ENCODE measurements at regions not wholly inside any gene's neighbourhood (a gene's known extent, or its start where the extent isn't known, plus 50 kb on each side); places are given as distances from the start of the nearest gene placed in this dataset.
"Not testable (repeated sequence)": the region's sequence is repeated elsewhere in the genome, so short reads cannot be mapped to it uniquely, and the experiment has no call there.

DNA sequence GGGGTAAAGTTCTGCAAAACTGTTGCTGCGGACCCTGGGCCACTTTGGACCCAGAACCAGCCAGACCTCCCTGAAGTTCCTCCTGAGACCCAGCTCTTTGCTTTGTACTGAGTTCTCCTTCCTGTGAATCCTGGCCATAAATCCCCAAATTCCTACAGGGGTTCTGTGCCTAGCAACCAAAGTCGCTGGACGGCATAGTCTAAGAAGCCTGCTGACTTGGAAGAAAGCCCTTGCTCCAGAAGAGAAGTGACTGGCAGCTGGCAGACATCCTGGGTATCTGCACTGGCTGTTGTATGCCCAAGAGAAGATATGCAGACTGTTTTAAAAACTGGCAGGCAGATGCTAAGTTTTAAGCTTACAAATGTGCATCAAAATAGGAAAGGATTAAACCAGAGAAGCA, 99.9 kb upstream of the SLC24A4 start:
- H3K27ac Mint-ChIP-seq (ENCODE audit: unreplicated experiment) = no peak overlapping the region
- no peak for DNase-seq
- H3K4me3 Mint-ChIP-seq (ENCODE audit: unreplicated experiment) = no peak overlapping the region
- no peaks in the 10 kb centered on the region for H3K36me3 Mint-ChIP-seq (ENCODE audit: unreplicated experiment)
- TF ChIP-seq, protein P1, sequence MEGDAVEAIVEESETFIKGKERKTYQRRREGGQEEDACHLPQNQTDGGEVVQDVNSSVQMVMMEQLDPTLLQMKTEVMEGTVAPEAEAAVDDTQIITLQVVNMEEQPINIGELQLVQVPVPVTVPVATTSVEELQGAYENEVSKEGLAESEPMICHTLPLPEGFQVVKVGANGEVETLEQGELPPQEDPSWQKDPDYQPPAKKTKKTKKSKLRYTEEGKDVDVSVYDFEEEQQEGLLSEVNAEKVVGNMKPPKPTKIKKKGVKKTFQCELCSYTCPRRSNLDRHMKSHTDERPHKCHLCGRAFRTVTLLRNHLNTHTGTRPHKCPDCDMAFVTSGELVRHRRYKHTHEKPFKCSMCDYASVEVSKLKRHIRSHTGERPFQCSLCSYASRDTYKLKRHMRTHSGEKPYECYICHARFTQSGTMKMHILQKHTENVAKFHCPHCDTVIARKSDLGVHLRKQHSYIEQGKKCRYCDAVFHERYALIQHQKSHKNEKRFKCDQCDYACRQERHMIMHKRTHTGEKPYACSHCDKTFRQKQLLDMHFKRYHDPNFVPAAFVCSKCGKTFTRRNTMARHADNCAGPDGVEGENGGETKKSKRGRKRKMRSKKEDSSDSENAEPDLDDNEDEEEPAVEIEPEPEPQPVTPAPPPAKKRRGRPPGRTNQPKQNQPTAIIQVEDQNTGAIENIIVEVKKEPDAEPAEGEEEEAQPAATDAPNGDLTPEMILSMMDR (IDR thresholded peaks at IDR 0.05; ENCODE audit: partially characterized antibody, unreplicated experiment) = no peak
- H3K9me3 Mint-ChIP-seq (ENCODE audit: unreplicated experiment) = no peaks in the 10 kb centered on the region
- H3K4me1 Mint-ChIP-seq (ENCODE audit: low read depth, unreplicated experiment) = no peaks in the 10 kb centered on the region
- H3K27me3 Mint-ChIP-seq (ENCODE audit: unreplicated experiment) = no peaks in the 10 kb centered on the region

DNA sequence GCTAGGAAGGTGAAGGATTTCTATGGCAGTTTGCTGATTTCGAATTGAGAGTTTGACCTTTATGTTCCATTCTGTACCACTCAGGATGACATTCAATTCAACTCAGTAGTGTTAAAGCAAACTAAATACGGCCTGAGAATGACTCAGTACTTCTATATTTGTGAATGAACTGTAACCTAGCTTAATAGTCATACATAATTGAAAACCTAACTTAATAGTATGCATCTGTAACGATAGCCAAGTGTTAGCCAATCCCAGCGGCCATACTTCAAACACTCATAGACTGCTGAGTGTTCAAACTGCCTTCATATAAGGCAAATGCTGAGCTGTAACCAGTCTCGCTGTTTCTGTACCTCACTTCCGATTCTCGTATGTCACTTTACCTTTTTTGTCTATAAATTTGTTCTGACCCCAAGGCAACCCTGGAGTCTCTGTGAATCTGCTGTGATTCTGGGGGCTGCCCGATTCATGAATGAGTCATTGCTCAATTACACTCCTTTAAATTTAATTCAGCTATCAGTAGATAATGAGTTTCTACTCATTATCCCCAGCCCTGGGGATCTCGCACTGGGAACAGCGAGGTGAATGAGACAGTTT, 98.5 kb upstream of the SLC24A4 start:
- no peaks in the 10 kb centered on the region for H3K27me3 Mint-ChIP-seq (ENCODE audit: unreplicated experiment)
- no peak for DNase-seq
- no peaks in the 10 kb centered on the region for H3K36me3 Mint-ChIP-seq (ENCODE audit: unreplicated experiment)
- H3K27ac Mint-ChIP-seq (ENCODE audit: unreplicated experiment) = no peak overlapping the region
- no peaks in the 10 kb centered on the region for H3K4me1 Mint-ChIP-seq (ENCODE audit: low read depth, unreplicated experiment)
- H3K4me3 Mint-ChIP-seq (ENCODE audit: unreplicated experiment) = no peak overlapping the region
- TF ChIP-seq, protein P1 (IDR thresholded peaks at IDR 0.05; ENCODE audit: partially characterized antibody, unreplicated experiment) = no peak
- no peaks in the 10 kb centered on the region for H3K9me3 Mint-ChIP-seq (ENCODE audit: unreplicated experiment)

DNA sequence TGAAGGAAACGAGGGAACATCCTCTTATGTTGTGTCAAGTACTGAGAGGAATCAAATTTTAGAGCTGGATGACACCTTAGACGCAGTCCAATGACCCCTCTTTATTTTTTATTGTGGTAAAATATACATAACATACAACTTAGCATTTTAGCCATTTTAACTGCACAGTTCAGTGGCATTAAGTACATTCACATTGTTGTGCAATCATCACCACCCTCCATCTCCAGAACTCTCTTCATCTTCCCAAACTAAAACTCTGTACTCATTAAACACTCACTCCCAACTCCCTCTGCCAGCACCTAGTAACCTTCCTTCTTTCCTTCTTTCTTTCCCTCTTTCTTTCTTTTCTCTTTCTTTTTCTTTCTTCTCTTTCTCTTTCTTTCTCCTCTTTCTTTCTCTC, 97.2 kb upstream of the SLC24A4 start:
- H3K36me3 Mint-ChIP-seq (ENCODE audit: unreplicated experiment) = no peaks in the 10 kb centered on the region
- H3K4me1 Mint-ChIP-seq (ENCODE audit: low read depth, unreplicated experiment) = no peaks in the 10 kb centered on the region
- DNase-seq = no peak
- H3K4me3 Mint-ChIP-seq (ENCODE audit: unreplicated experiment) = no peak overlapping the region
- H3K27me3 Mint-ChIP-seq (ENCODE audit: unreplicated experiment) = no peaks in the 10 kb centered on the region
- no peak overlapping the region for H3K27ac Mint-ChIP-seq (ENCODE audit: unreplicated experiment)
- no peaks in the 10 kb centered on the region for H3K9me3 Mint-ChIP-seq (ENCODE audit: unreplicated experiment)
- TF ChIP-seq, protein P1 (IDR thresholded peaks at IDR 0.05; ENCODE audit: partially characterized antibody, unreplicated experiment) = no peak

DNA sequence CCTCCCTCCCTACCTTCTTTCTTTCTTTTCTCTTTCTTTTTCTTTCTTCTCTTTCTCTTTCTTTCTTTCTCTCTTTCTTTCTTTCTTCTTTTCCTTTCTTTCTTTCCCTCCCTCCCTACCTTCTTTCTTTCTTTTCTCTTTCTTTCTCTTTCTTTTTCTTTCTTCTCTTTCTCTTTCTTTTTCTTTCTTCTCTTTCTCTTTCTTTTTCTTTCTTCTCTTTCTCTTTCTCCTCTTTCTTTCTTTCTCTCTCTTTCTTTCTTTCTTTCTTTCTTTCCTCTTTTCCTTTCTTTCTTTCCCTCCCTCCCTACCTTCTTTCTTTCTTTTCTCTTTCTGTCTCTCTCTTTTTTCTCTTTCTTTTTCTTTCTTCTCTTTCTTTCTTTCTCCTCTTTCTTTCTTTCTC, 96.8 kb upstream of the SLC24A4 start:
- not testable (repeated sequence) for H3K27me3 Mint-ChIP-seq (ENCODE audit: unreplicated experiment); H3K27ac Mint-ChIP-seq (ENCODE audit: unreplicated experiment); H3K4me1 Mint-ChIP-seq (ENCODE audit: low read depth, unreplicated experiment); H3K36me3 Mint-ChIP-seq (ENCODE audit: unreplicated experiment); H3K9me3 Mint-ChIP-seq (ENCODE audit: unreplicated experiment); DNase-seq; H3K4me3 Mint-ChIP-seq (ENCODE audit: unreplicated experiment)

GRCh38 chr14:92236243-92236900, 86.6 kb upstream of the SLC24A4 start:
- H3K4me3 Mint-ChIP-seq (ENCODE audit: unreplicated experiment) = no peak overlapping the region
- no peaks in the 10 kb centered on the region for H3K9me3 Mint-ChIP-seq (ENCODE audit: unreplicated experiment)
- H3K4me1 Mint-ChIP-seq (ENCODE audit: low read depth, unreplicated experiment) = no peaks in the 10 kb centered on the region
- H3K36me3 Mint-ChIP-seq (ENCODE audit: unreplicated experiment) = peaks cover 10% of the 10 kb centered on the region
- H3K27ac Mint-ChIP-seq (ENCODE audit: unreplicated experiment) = no peak overlapping the region
- no peak for DNase-seq
- TF ChIP-seq, protein P1 (IDR thresholded peaks at IDR 0.05; ENCODE audit: partially characterized antibody, unreplicated experiment) = no peak
- H3K27me3 Mint-ChIP-seq (ENCODE audit: unreplicated experiment) = peaks cover 5% of the 10 kb centered on the region

Measured in glutamatergic neuron (in vitro differentiated cells).